DND-41 (cell line): ENCODE measurements at regions not wholly inside any gene's neighbourhood (a gene's known extent, or its start where the extent isn't known, plus 50 kb on each side); places are given as distances from the start of the nearest gene placed in this dataset.

ENCODE experiments used
- CTCF ChIP-seq: IDR thresholded peaks from 2 replicates; pipeline ENCODE4 v1.5.1; 2012; ENCODE audit warnings: borderline replicate concordance, low read length, moderate library complexity, mild to moderate bottlenecking; ENCODE audit not compliant: poor library complexity, severe bottlenecking; ENCODE audit errors: extremely low read depth
- EZH2 ChIP-seq: IDR thresholded peaks from 3 replicates; pipeline ENCODE4 v1.6.1; 2012; ENCODE audit warnings: borderline replicate concordance, low read depth, mild to moderate bottlenecking, moderate library complexity, low read length, inconsistent platforms; ENCODE audit not compliant: severe bottlenecking

- TF ChIP-seq CTCF (no peak), EZH2 (no peak)
Measured at GRCh38 chr14:96734076-96734622, 63.0 kb upstream of the VRK1 start.
